Progenitor cell of endocrine pancreas (in vitro differentiated cells): ENCODE measurements at regions not wholly inside any gene's neighbourhood (a gene's known extent, or its start where the extent isn't known, plus 50 kb on each side); places are given as distances from the start of the nearest gene placed in this dataset.

Experiments
- DNase-seq: peaks from one replicate; pipeline ENCODE4 v3.0.0; 2021; ENCODE audit warnings: low spot score; ENCODE audit not compliant: unreplicated experiment
- H3K27ac Mint-ChIP-seq: 2 replicates; pipeline ENCODE4 v1.8.0; 2021; ENCODE audit warnings: mild to moderate bottlenecking, moderate library complexity, mixed read lengths
- H3K27me3 Mint-ChIP-seq: 2 replicates; pipeline ENCODE4 v1.8.0; 2021; ENCODE audit warnings: mixed read lengths
- H3K36me3 Mint-ChIP-seq: 2 replicates; pipeline ENCODE4 v1.8.0; 2022; ENCODE audit warnings: mixed read lengths; ENCODE audit not compliant: insufficient read depth
- H3K4me1 Mint-ChIP-seq: 2 replicates; pipeline ENCODE4 v1.8.0; 2021; ENCODE audit warnings: low read depth, mixed read lengths
- H3K4me3 Mint-ChIP-seq: 2 replicates; pipeline ENCODE4 v1.8.0; 2021; ENCODE audit warnings: low read depth, mild to moderate bottlenecking, moderate library complexity, mixed read lengths
- H3K9me3 Mint-ChIP-seq: 2 replicates; pipeline ENCODE4 v1.8.0; 2021; ENCODE audit warnings: low read depth, mixed read lengths
- CTCF ChIP-seq: fragments of 200-600 bp; sonication (generic); IDR thresholded peaks from one replicate; pipeline ENCODE4 v1.5.0; 2021; ENCODE audit warnings: antibody characterized with exemption, mild to moderate bottlenecking; ENCODE audit not compliant: unreplicated experiment

- H3K4me1 Mint-ChIP-seq, result peaks cover 18% of the 10 kb centered on the region
- no peak overlapping the region for H3K27ac Mint-ChIP-seq
- H3K27me3 Mint-ChIP-seq, result no peaks in the 10 kb centered on the region
- H3K36me3 Mint-ChIP-seq, result peaks cover 3% of the 10 kb centered on the region
- no peak for TF ChIP-seq CTCF
- no peak overlapping the region for H3K4me3 Mint-ChIP-seq
- no peak for DNase-seq
- peaks cover 5% of the 10 kb centered on the region for H3K9me3 Mint-ChIP-seq
These were observed 152.9 kb upstream of the MID1 start for GRCh38 chrX:10773318-10773717.

- no peak for DNase-seq
- H3K27me3 Mint-ChIP-seq, result no peaks in the 10 kb centered on the region
These were observed 161.6 kb upstream of the MID1 start for GRCh38 chrX:10781847-10782530.

GRCh38 chrX:10783451-10783995, 163.1 kb upstream of the MID1 start:
- H3K4me1 Mint-ChIP-seq, result no peaks in the 10 kb centered on the region
- DNase-seq, result no peak
- TF ChIP-seq CTCF, result no peak
- no peak overlapping the region for H3K4me3 Mint-ChIP-seq
- H3K27ac Mint-ChIP-seq, result no peak overlapping the region
- H3K27me3 Mint-ChIP-seq, result no peaks in the 10 kb centered on the region
- H3K9me3 Mint-ChIP-seq, result peaks cover 16% of the 10 kb centered on the region
- H3K36me3 Mint-ChIP-seq, result peaks cover 5% of the 10 kb centered on the region

More at GRCh38 chrX:10781847-10782530, 161.6 kb upstream of the MID1 start:
- no peaks in the 10 kb centered on the region for H3K4me1 Mint-ChIP-seq
- H3K4me3 Mint-ChIP-seq, result no peak overlapping the region
- no peak for TF ChIP-seq CTCF
- peaks cover 13% of the 10 kb centered on the region for H3K9me3 Mint-ChIP-seq
- H3K27ac Mint-ChIP-seq, result no peak overlapping the region
- peaks cover 4% of the 10 kb centered on the region for H3K36me3 Mint-ChIP-seq

GRCh38 chrX:10787264-10787663, 166.9 kb upstream of the MID1 start:
- H3K27me3 Mint-ChIP-seq, result no peaks in the 10 kb centered on the region
- H3K36me3 Mint-ChIP-seq, result peaks cover 9% of the 10 kb centered on the region
- no peak overlapping the region for H3K27ac Mint-ChIP-seq
- DNase-seq, result no peak
- TF ChIP-seq CTCF, result no peak
- peaks cover 15% of the 10 kb centered on the region for H3K9me3 Mint-ChIP-seq
- H3K4me3 Mint-ChIP-seq, result no peak overlapping the region
- no peaks in the 10 kb centered on the region for H3K4me1 Mint-ChIP-seq

- no peak for TF ChIP-seq CTCF
- Mint-ChIP-seq H3K27me3 (no peaks in the 10 kb centered on the region), H3K27ac (no peak overlapping the region), H3K36me3 (peaks cover 5% of the 10 kb centered on the region), H3K4me1 (peaks cover 3% of the 10 kb centered on the region), H3K4me3 (no peak overlapping the region), H3K9me3 (peaks cover 20% of the 10 kb centered on the region)
- DNase-seq, result no peak
These were observed 173.8 kb upstream of the MID1 start for GRCh38 chrX:10794203-10794630.
